ENCODE measurements at regions not wholly inside any gene's neighbourhood (a gene's known extent, or its start where the extent isn't known, plus 50 kb on each side); places are given as distances from the start of the nearest gene placed in this dataset.

GRCh38 chr18:76102626-76103025 is 392.4 kb downstream of the ZNF516 start:
- TF ChIP-seq POLR2A (IDR thresholded peaks at IDR 0.05) (no peak), POLR2AphosphoS5 (IDR thresholded peaks at IDR 0.05) (no peak), CTCF (IDR thresholded peaks at IDR 0.05) (no peak), EP300 (IDR thresholded peaks at IDR 0.05) (no peak)
